ENCODE measurements at regions not wholly inside any gene's neighbourhood (a gene's known extent, or its start where the extent isn't known, plus 50 kb on each side); places are given as distances from the start of the nearest gene placed in this dataset.

- no peak for TF ChIP-seq CBFB (CRISPR knock-in tag; IDR thresholded peaks at IDR 0.05; ENCODE audit: low read depth)
- no peak for TF ChIP-seq E2F4 (CRISPR knock-in tag; IDR thresholded peaks at IDR 0.05; ENCODE audit: borderline replicate concordance, low read depth)
- TF ChIP-seq RELA (CRISPR knock-in tag; IDR thresholded peaks at IDR 0.05; ENCODE audit: borderline replicate concordance) = no peak
- no peak for TF ChIP-seq CTCF (IDR thresholded peaks at IDR 0.05)
- TF ChIP-seq MAX (CRISPR knock-in tag; IDR thresholded peaks at IDR 0.05) = no peak
- TF ChIP-seq HMGA2 (CRISPR knock-in tag; IDR thresholded peaks at IDR 0.05) = no peak
Measured at GRCh38 chr2:225190987-225191386, 148.7 kb upstream of the DOCK10 start.

Measured in WTC11 (cell line).